RWPE2 (cell line): ENCODE measurements at regions not wholly inside any gene's neighbourhood (a gene's known extent, or its start where the extent isn't known, plus 50 kb on each side); places are given as distances from the start of the nearest gene placed in this dataset.

Experiments
- ATAC-seq: fragments of 200-7000 bp; cut with Tn5 transposase; 3 replicates; pipeline ENCODE4 v1.9.1; 2021; ENCODE audit warnings: low read depth
- DNase-seq: peaks from one replicate; pipeline ENCODE4 v3.0.0-alpha.2; 2020; ENCODE audit warnings: low spot score
- H3K27ac ChIP-seq: fragments of 450-650 bp; 2 replicates; pipeline ENCODE4 v1.5.1; 2017; ENCODE audit warnings: mild to moderate bottlenecking; ENCODE audit not compliant: poor library complexity, severe bottlenecking
- H3K27me3 ChIP-seq: fragments of 250-450 bp; sonication (Bioruptor Pico); 2 replicates; pipeline ENCODE4 v1.5.1; 2021; ENCODE audit warnings: mild to moderate bottlenecking, moderate library complexity; ENCODE audit not compliant: insufficient read depth, poor library complexity, severe bottlenecking
- H3K36me3 ChIP-seq: fragments of 250-450 bp; sonication (Bioruptor Pico); 2 replicates; pipeline ENCODE4 v1.5.1; 2020; ENCODE audit warnings: low read depth, mild to moderate bottlenecking, moderate library complexity
- H3K4me1 ChIP-seq: fragments of 250-450 bp; sonication (Bioruptor Pico); 2 replicates; pipeline ENCODE4 v1.5.1; 2021; ENCODE audit warnings: mild to moderate bottlenecking, moderate library complexity; ENCODE audit not compliant: insufficient read depth, poor library complexity, severe bottlenecking
- H3K4me3 ChIP-seq: fragments of 250-450 bp; sonication (Bioruptor Pico); 2 replicates; pipeline ENCODE4 v1.5.1; 2021; ENCODE audit warnings: mild to moderate bottlenecking, moderate library complexity; ENCODE audit not compliant: severe bottlenecking
- H3K9me3 ChIP-seq: fragments of 250-450 bp; sonication (Bioruptor Pico); 2 replicates; pipeline ENCODE4 v1.5.1; 2021; ENCODE audit warnings: mild to moderate bottlenecking, moderate library complexity; ENCODE audit not compliant: severe bottlenecking
- CTCF ChIP-seq: fragments of 450-650 bp; IDR thresholded peaks from one replicate; pipeline ENCODE4 v1.5.1; 2017; ENCODE audit warnings: mild to moderate bottlenecking, moderate library complexity; ENCODE audit not compliant: poor library complexity, severe bottlenecking

GRCh38 chrX:42846741-42847140 is 68.8 kb upstream of the PPP1R2C start:
- no peaks in the 10 kb centered on the region for H3K9me3 ChIP-seq
- ATAC-seq (no peak), DNase-seq (no peak)
- no peak for TF ChIP-seq CTCF
- H3K4me1 ChIP-seq: no peaks in the 10 kb centered on the region
- H3K4me3 ChIP-seq: no peak overlapping the region
- H3K27me3 ChIP-seq: no peaks in the 10 kb centered on the region
- H3K36me3 ChIP-seq: no peaks in the 10 kb centered on the region
- no peak overlapping the region for H3K27ac ChIP-seq

GRCh38 chrX:42855259-42855658 is 77.3 kb upstream of the PPP1R2C start:
- Histone ChIP-seq H3K36me3 (no peaks in the 10 kb centered on the region), H3K9me3 (no peaks in the 10 kb centered on the region), H3K27me3 (no peaks in the 10 kb centered on the region), H3K4me1 (no peaks in the 10 kb centered on the region), H3K27ac (no peak overlapping the region), H3K4me3 (no peak overlapping the region)
- TF ChIP-seq CTCF: no peak
- no peak for ATAC-seq
- no peak for DNase-seq

- no peak for DNase-seq
- ATAC-seq: no peak
- TF ChIP-seq CTCF: no peak
Observed at GRCh38 chrX:42857766-42858165, 79.8 kb upstream of the PPP1R2C start.

GRCh38 chrX:42869011-42869410 is 91.0 kb upstream of the PPP1R2C start:
- no peak for TF ChIP-seq CTCF
- ATAC-seq (no peak), DNase-seq (no peak)

More at GRCh38 chrX:42857766-42858165, 79.8 kb upstream of the PPP1R2C start:
- no peaks in the 10 kb centered on the region for H3K36me3 ChIP-seq
- H3K27me3 ChIP-seq: no peaks in the 10 kb centered on the region
- H3K4me1 ChIP-seq: no peaks in the 10 kb centered on the region
- H3K9me3 ChIP-seq: no peaks in the 10 kb centered on the region
- H3K4me3 ChIP-seq: no peak overlapping the region
- H3K27ac ChIP-seq: no peak overlapping the region

GRCh38 chrX:42869659-42870476 is 91.9 kb upstream of the PPP1R2C start:
- H3K27ac ChIP-seq: no peak overlapping the region
- no peak for TF ChIP-seq CTCF
- no peak for ATAC-seq
- no peak overlapping the region for H3K4me3 ChIP-seq
- H3K36me3 ChIP-seq: no peaks in the 10 kb centered on the region
- no peaks in the 10 kb centered on the region for H3K4me1 ChIP-seq
- no peaks in the 10 kb centered on the region for H3K9me3 ChIP-seq
- no peaks in the 10 kb centered on the region for H3K27me3 ChIP-seq
- no peak for DNase-seq

More at GRCh38 chrX:42869011-42869410, 91.0 kb upstream of the PPP1R2C start:
- H3K4me1 ChIP-seq: no peaks in the 10 kb centered on the region
- H3K9me3 ChIP-seq: no peaks in the 10 kb centered on the region
- H3K27ac ChIP-seq: no peak overlapping the region
- no peaks in the 10 kb centered on the region for H3K36me3 ChIP-seq
- H3K4me3 ChIP-seq: no peak overlapping the region
- H3K27me3 ChIP-seq: no peaks in the 10 kb centered on the region
